GM23248 (cell line): ENCODE measurements at regions not wholly inside any gene's neighbourhood (a gene's known extent, or its start where the extent isn't known, plus 50 kb on each side); places are given as distances from the start of the nearest gene placed in this dataset.

Experiments used
- EZH2 ChIP-seq: fragments of 200-600 bp; sonication (generic); IDR thresholded peaks from 2 replicates; pipeline ENCODE4 v1.6.1; 2018; ENCODE audit warnings: antibody characterized with exemption, mild to moderate bottlenecking; ENCODE audit not compliant: insufficient read depth, poor library complexity, severe bottlenecking
- EZH2phosphoT487 ChIP-seq: fragments of 200-600 bp; sonication (generic); IDR thresholded peaks from 2 replicates; pipeline ENCODE4 v1.6.1; 2018; ENCODE audit warnings: antibody characterized with exemption, moderate library complexity, mild to moderate bottlenecking, low read depth; ENCODE audit not compliant: insufficient read depth

- TF ChIP-seq EZH2phosphoT487 (no peak), EZH2 (no peak)
Measured at GRCh38 chr12:98402671-98403070, 112.7 kb upstream of the TMPO start.
